SK-N-SH (cell line): ENCODE measurements at regions not wholly inside any gene's neighbourhood (a gene's known extent, or its start where the extent isn't known, plus 50 kb on each side); places are given as distances from the start of the nearest gene placed in this dataset.

Experiments
- EP300 ChIP-seq, 2 experiments: IDR thresholded peaks; 2 replicates each; pipeline versions ENCODE4 v1.4.0 to v1.6.1; 2012; ENCODE audit warnings: borderline replicate concordance in 1 of 2, low read depth in 1 of 2, low read length in 1 of 2
- JUND ChIP-seq: IDR thresholded peaks from 2 replicates; pipeline ENCODE4 v1.4.0; 2012
- RAD21 ChIP-seq: IDR thresholded peaks from 2 replicates; pipeline ENCODE4 v1.6.1; 2012; ENCODE audit warnings: mild to moderate bottlenecking, low read length
- ZBTB33 ChIP-seq: IDR thresholded peaks from 2 replicates; pipeline ENCODE4 v1.4.0; 2012; ENCODE audit warnings: low read depth, borderline replicate concordance

GRCh38 chr1:183723571-183723970, 70.5 kb upstream of the APOBEC4 start:
- TF ChIP-seq EP300 (IDR thresholded peaks at IDR 0.05; ENCODE audit: borderline replicate concordance in 1 of 2, low read depth in 1 of 2, low read length in 1 of 2) (no peak), RAD21 (no peak), JUND (no peak), ZBTB33 (no peak)
